HG03571 (cell line): ENCODE measurements at regions not wholly inside any gene's neighbourhood (a gene's known extent, or its start where the extent isn't known, plus 50 kb on each side); places are given as distances from the start of the nearest gene placed in this dataset.
"Not testable (repeated sequence)": the region's sequence is repeated elsewhere in the genome, so short reads cannot be mapped to it uniquely, and the experiment has no call there.

Experiments used
- ATAC-seq: cut with Tn5 transposase; IDR thresholded peaks from one replicate; pipeline ENCODE4 v1.9.1; 2021; ENCODE audit not compliant: unreplicated experiment

- ATAC-seq = no peak
Observed at GRCh38 chr9:19656704-19657103, 132.1 kb downstream of the SLC24A2 start.

DNA sequence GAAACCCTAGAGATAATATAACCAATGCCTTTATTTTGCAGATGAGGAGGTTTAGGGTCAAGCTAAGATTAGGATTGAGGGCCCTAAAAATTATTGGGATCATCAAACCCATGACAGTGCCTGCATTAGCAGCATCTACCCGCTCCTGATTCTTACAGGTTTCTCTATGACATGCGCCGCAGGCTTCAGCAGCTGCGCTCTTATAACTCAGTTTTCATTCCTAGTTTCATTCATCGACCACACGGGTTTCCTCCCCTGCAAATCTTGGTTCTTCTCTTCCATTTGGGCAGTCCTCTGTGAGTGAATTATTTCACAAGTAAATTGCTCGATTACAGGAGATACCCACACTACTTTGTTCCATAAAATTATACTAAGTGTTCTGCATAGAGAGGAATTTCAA is 137.2 kb downstream of the SLC24A2 start:
- no peak for ATAC-seq

DNA sequence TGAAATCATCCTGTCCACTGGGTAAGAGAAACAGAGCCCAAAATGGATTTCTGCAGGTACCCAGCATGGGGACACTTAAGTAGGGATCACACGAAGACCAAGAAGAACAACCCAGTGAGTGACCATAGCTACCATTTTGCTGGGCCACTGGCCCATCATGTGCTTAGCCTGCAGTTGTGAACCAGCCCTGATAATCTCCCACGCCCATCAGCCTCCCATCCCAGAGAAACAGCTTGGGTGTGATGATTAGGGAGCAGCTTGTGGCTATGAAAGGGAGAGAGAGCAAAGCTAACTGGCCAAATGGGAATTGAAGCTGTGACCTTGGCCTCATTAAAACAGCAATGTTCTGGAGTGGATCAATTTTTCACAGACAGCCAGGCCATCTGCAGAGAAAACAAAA is 138.5 kb downstream of the SLC24A2 start:
- no peak for ATAC-seq

- ATAC-seq = no peak
Observed at GRCh38 chr9:19649336-19650041, 139.3 kb downstream of the SLC24A2 start.

- no peak for ATAC-seq
Observed at GRCh38 chr9:19648672-19649071, 140.2 kb downstream of the SLC24A2 start.

DNA sequence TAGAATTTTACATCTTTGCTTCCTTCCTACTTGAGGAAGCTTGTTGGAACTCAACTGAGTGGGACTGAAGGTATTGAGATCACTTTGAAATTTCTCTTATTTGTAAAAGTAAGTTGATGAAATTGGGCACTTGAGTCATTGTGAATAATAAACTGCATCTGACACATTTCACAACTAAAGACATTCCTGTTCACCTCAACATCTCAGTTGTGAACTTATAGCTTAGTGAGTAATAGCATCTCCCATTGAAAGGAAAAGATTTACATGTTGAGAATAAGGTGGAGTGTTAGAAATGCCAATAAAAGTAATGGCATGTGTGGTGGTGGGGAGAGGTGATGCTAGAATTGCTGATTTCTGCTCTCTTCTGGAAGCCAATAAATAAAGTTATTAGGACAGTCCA is 145.0 kb downstream of the SLC24A2 start:
- no peak for ATAC-seq

GRCh38 chr9:19642256-19642655 is 146.6 kb downstream of the SLC24A2 start:
- no peak for ATAC-seq

DNA sequence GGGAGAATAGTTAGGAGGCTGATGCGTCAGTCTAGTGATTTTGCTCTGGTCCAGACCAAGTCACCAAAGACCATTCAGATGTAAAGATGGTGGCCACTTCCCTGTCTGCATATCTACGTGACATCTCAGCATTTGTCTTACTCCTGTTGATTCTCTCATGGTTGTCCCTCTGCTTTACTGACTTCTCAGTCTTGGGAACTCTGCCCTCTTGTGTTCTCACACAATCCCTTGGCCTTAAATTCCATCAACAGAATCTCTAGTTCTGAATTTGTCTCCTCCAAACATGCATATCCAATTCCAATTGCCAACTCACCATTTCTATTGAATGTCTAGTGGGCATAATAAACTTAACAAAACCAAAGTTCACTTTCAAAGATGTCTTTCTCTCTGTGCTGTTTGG is 147.8 kb downstream of the SLC24A2 start:
- ATAC-seq = no peak

DNA sequence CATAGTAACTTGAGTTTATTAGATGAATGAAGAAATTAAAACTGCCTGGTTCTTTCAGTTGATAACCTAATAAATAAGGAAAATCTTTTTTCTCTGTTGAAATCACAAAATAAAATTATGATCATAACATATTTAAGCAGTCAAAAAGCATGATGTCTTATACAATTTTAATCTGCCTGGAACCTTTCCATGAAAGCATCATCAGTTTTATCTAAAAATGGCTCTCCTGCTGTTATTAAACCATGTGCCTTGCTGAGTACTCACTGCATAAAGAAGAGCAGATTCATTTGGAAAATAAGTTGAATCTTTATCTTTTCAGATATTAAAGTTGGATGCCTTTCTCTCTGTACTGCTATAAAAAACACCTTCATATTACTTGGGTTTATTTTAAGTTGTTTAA is 148.8 kb downstream of the SLC24A2 start:
- no peak for ATAC-seq

DNA sequence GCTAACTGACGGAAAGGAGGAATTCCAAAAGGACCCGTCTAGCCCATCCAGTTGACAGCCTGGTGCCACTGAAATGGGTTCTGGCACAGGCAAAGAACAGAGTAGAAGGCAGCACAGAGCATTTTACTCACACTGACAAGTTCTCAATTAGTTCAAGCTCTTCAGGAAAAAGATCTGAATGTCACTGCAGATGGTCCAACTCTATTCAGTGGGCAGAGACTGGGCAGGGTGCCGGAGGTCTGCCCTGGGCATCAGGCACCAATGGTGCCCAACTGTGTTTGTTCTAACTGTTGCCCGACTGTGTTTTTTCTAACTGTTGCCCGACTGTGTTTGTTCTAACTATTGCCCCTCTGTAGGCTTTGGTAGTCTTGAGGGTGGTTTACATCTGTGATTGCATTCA is 151.8 kb downstream of the SLC24A2 start:
- no peak for ATAC-seq

DNA sequence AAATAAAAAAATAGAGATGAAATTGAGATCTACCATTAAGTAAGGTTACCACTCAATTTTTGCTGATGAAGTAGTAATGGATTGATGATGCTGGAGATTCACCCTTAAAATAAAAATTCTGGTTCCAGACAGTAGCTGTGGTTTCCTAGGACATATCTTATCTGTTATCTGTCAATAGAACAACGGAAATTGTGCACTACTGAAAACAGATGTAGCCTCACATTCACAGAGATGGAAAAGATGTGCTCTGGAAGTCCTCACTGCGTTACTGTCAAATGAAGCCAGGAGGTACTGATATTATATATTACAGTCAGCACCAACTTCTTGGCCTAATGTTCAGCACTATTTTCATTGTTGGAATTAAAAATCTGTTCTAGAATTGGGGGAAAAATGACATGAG is 154.0 kb downstream of the SLC24A2 start:
- ATAC-seq = no peak

DNA sequence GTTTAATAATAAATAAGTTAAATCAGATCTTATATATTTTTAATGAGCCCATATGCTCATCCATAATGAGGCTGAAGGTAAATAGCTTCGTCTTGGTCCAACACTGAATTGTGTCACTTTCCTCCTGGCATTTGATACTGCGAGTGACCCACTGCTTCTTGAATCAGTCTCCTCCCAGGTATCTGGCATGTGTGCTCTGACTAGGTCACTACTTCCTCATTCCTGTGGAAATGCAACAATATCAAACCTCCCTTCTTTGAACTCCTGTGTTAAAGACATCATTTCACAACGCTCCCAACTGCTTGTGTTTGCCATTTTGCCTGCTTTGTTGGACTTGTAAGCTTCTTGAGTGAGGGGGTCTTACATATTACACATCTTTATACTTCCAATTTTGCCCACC is 157.7 kb downstream of the SLC24A2 start:
- ATAC-seq = no peak

DNA sequence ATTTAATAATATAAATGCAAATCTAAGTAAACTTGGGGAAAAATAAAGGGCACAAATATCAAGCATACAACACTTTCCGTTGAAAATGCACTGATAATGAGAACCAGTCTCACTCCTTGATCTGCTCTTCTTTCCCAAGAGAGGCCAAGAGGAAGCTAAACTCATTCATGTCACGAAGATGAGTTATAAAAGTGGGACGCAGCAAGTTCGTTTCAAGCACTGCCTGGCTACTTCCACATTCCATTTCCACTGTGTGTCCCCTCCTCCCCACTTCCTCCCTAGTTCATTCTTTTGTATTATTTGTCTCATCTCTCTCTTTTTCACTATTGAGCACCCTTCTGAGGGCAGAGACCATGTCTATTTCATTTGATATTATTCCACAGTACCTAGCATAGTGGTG is 158.1 kb downstream of the SLC24A2 start:
- ATAC-seq = no peak

- ATAC-seq = no peak
Observed at GRCh38 chr9:19629488-19629887, 159.3 kb downstream of the SLC24A2 start.

DNA sequence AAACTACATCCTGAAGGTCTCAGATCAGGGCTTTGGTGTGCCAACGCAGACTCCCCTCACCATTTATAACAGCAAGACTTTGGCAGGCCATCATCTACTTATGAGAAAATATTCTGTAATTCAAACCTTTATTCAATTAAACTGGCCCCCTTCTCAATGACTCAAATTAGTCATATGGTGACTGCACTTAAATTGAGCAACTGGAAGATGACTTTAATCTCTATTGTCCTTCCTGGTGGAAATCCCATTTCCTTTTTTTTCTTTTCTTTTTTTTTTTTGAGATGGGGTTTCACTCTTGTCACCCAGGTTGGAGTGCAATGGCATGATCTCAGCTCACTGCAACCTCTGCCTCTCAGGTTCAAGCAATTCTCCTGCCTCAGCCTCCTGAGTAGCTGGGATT is 163.4 kb downstream of the SLC24A2 start:
- ATAC-seq = not testable (repeated sequence)

GRCh38 chr9:19624519-19624918 is 164.3 kb downstream of the SLC24A2 start:
- ATAC-seq = no peak

DNA sequence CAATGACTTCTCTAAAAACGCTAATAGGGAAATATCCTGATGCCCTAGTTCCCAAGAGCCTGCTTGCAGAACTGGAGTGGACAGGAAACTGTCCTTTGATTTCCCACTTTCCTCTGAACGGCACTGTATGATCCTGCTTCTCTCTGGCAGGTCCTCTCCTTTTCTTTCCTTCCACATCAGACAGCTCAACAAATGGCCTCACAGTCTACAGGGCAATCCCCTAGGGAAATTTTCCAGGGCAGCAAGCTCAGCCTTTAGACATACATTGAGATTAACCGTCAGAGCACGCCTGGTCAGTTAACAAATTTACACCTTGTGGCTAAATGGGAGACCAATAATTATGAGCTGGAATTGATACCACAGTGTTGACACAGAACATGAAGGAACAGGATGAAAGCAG is 164.9 kb downstream of the SLC24A2 start:
- ATAC-seq = no peak

- no peak for ATAC-seq
Observed at GRCh38 chr9:19620326-19620725, 168.5 kb downstream of the SLC24A2 start.

DNA sequence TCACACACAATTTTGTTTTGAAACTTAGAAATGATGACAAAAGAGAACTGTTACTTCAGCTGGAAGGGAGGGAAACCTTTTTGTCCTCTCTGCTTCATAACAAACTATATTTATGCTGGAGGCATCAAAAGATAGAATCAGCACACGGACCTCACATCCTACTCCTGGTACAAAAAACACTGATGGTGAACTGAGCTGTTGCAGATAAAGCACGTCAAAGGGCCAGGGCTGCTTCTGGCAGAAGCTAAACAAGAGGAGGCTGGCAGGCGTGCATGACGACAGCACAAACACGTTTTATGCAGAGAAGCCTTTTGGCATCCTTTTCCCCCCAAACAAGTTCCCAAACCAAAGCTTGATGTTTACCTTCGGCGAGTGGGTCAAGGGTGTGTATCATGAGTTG is 169.6 kb downstream of the SLC24A2 start:
- ATAC-seq = no peak

DNA sequence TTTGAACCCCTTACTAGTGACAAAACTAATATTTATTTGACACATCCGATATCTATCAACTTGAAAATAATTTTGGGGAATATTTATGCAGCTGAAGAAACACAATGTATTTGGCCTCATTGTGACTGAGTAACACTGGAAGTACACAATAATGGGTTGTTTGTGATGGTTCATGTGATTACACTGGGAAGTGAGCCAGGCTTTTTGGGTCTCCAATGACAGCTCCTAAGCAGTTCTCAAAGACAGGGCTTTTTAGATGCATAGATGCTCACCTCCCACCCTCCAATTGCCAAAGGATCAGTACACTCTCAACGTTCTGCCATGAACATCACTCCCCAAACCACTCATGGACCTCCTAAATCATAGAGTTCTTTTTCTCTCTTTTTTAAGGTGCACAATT is 170.0 kb downstream of the SLC24A2 start:
- no peak for ATAC-seq

- no peak for ATAC-seq
Observed at GRCh38 chr9:19615036-19615624, 173.7 kb downstream of the SLC24A2 start.

GRCh38 chr9:19614294-19614693 is 174.5 kb downstream of the SLC24A2 start:
- no peak for ATAC-seq

GRCh38 chr9:19600538-19600937 is 188.3 kb downstream of the SLC24A2 start:
- no peak for ATAC-seq
